ENCODE measurements at regions not wholly inside any gene's neighbourhood (a gene's known extent, or its start where the extent isn't known, plus 50 kb on each side); places are given as distances from the start of the nearest gene placed in this dataset.

DNA sequence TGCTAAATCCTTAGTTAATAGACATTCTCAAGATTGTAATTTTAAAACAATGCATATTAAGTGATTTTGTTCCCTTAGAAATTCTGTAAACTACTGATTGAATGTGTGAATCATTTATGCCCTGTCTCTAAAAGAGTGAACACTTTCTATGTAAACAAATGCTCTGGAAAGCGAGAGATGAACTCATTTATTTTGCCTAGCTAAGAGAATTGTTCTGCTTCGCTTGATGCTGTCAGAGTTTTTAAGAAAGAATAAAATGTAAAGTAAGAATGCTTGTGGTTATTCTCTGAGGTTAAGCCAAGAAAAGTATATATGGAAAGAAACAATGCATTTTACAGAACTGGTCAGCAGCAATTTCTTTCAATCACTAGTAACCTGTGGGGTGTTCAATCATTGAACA lies 347.4 kb upstream of the NUDT12 start:
- H3K4me3 ChIP-seq (ENCODE audit: low read length), result no peak overlapping the region
- TF ChIP-seq, protein P1, sequence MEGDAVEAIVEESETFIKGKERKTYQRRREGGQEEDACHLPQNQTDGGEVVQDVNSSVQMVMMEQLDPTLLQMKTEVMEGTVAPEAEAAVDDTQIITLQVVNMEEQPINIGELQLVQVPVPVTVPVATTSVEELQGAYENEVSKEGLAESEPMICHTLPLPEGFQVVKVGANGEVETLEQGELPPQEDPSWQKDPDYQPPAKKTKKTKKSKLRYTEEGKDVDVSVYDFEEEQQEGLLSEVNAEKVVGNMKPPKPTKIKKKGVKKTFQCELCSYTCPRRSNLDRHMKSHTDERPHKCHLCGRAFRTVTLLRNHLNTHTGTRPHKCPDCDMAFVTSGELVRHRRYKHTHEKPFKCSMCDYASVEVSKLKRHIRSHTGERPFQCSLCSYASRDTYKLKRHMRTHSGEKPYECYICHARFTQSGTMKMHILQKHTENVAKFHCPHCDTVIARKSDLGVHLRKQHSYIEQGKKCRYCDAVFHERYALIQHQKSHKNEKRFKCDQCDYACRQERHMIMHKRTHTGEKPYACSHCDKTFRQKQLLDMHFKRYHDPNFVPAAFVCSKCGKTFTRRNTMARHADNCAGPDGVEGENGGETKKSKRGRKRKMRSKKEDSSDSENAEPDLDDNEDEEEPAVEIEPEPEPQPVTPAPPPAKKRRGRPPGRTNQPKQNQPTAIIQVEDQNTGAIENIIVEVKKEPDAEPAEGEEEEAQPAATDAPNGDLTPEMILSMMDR (conservative IDR thresholded peaks at IDR 0.05; ENCODE audit: low read length), result no peak
- no peak for DNase-seq (ENCODE audit: low read depth)

DNA sequence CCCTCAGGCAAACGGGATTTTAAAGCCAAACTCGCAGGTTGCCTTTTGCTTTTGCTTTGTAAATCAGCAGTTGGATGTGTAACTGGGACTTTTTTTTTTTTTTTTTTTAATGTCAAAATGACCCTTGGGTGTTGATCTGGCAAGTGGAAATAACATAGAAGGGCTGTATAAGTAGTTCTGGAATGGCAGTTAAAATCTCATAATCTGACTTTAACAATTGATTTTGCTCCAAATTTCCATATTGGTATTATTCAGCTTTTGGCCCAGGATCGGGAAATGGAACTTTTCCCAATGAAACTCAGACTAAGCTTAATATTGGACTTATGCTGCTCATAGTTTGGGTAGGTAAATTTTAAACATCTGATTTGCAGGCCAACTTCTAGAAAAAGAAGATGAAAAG lies 346.8 kb upstream of the NUDT12 start:
- TF ChIP-seq, protein P1 (conservative IDR thresholded peaks at IDR 0.05; ENCODE audit: low read length), result no peak
- no peak overlapping the region for H3K4me3 ChIP-seq (ENCODE audit: low read length)
- DNase-seq (ENCODE audit: low read depth), result no peak

DNA sequence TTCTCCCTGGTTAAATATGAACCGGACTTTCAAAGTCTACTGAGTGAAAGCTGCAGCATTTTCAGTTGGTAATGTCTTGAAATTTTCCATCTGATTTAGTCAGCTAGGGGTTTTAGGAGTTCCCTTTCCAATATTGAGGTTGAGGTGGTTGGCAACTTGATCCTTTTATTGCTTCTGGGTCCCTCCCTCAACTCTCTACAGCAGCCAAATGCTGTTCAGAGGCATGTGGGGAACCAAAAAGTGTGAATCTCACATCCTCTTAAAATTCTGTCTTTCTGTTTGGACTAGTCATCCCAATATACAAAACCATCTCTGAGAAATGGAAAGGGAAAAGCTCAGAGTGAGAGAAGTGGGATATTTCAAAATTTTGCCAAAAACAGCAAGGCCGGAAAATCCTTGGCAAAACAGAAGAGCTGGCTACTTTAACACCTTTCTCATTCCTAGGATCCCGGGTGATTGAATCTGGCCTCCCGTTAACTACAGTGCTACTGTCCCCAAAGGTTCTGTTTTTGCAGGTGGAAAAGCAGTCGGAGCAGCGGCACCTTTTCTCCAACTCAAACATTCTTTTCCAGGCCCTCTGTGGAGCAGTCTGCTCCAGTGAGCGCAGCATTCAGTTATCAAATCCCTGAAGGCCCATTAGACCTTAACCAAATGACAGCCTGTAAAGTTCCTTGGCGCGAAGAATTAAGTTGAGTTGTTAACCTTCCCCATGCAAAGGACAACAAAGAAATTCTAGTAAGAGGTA lies 345.9 kb upstream of the NUDT12 start:
- DNase-seq (ENCODE audit: low read depth), result no peak
- H3K4me3 ChIP-seq (ENCODE audit: low read length), result no peak overlapping the region
- TF ChIP-seq, protein P1 (conservative IDR thresholded peaks at IDR 0.05; ENCODE audit: low read length), result no peak

DNA sequence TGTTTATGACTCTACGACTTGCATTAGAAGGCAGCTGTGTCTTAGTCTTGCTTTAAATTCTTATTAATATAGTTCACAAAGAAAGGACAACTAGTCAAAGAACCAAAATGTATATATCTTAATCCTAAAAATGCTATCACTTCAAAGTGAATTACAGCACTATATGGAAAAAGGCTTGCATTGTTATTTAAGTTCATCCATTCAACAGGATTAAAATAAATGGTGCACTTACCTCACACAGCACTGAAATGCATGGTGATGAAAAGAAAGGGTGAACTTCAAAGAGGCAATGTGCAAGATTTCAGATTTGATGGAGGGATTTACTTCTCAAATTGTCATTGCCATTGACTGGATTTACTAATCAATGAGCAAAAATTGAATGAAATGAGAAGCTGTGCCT lies 344.4 kb upstream of the NUDT12 start:
- TF ChIP-seq, protein P1 (conservative IDR thresholded peaks at IDR 0.05; ENCODE audit: low read length), result no peak

DNA sequence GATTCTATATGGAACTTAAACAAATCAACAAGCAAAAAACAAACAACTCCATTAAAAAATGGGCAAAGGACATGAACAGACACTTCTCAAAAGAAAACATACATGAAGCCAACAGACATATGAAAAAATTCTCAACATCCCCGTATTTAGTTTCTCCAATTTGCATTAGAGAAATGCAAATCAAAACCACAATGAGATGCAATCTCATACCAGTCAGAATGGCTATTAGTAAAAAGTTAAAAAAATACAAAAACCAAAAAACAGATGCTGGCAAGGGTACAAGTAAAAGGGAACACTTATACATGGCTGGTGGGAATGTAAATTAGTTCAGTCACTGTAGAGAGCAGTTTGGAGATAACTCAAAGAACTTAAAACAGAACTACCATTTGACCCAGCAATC lies 342.1 kb upstream of the NUDT12 start:
- DNase-seq (ENCODE audit: low read depth), result no peak
- no peak overlapping the region for H3K4me3 ChIP-seq (ENCODE audit: low read length)
- TF ChIP-seq, protein P1 (conservative IDR thresholded peaks at IDR 0.05; ENCODE audit: low read length), result no peak

More for the DNA sequence above, 344.4 kb upstream of the NUDT12 start:
- no peak overlapping the region for H3K4me3 ChIP-seq (ENCODE audit: low read length)
- DNase-seq (ENCODE audit: low read depth), result no peak

DNA sequence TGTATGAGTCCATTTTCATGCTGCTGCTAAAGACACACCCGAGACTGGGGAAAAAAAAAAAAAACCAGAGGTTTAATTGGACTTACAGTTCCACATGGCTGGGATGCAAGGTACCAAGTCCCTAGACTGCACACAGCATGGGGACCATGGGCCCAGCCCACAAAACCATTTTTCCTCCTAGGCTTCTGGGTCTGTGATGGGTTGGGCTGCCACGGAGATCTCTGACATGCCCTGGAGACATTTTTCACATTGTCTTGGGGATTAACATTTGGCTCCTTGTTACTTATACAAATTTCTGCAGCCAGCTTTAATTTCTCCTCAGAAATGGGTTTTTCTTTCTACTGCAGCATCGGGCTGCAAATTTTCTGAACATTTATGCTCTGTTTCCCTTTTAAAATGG lies 340.3 kb upstream of the NUDT12 start:
- TF ChIP-seq, protein P1 (conservative IDR thresholded peaks at IDR 0.05; ENCODE audit: low read length), result no peak
- H3K4me3 ChIP-seq (ENCODE audit: low read length), result no peak overlapping the region

DNA sequence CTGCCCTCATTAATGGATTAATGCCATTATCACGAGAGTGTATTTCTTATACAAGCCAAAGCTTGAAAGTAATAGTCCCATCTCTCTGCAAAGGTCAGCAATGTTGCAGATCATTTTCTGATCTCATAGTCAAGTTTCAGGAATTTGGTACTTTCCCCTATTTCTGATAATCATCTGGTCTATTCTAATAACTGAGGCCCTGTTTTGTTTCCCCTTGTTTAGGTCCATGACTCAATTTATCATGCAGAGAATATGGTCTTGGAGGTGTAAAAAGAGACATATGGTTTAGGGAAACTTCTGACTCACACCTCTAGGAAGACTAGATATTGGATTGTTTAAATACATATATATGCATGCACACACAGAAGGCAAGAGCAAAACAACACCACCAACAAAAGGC lies 339.3 kb upstream of the NUDT12 start:
- DNase-seq (ENCODE audit: low read depth), result no peak
- TF ChIP-seq, protein P1 (conservative IDR thresholded peaks at IDR 0.05; ENCODE audit: low read length), result no peak
- no peak overlapping the region for H3K4me3 ChIP-seq (ENCODE audit: low read length)

More for the DNA sequence above, 340.3 kb upstream of the NUDT12 start:
- DNase-seq (ENCODE audit: low read depth), result no peak
